ENCODE measurements at regions not wholly inside any gene's neighbourhood (a gene's known extent, or its start where the extent isn't known, plus 50 kb on each side); places are given as distances from the start of the nearest gene placed in this dataset.

- H3K36me3 ChIP-seq (replicated peaks; ENCODE audit: insufficient read depth, low read depth), result no peaks in the 10 kb centered on the region
- peaks cover 30% of the 10 kb centered on the region for H3K4me1 ChIP-seq (ENCODE audit: insufficient read depth)
- H3K27me3 ChIP-seq, result no peaks in the 10 kb centered on the region
Measured at GRCh38 chr2:65658881-65659280, 226.5 kb upstream of the SPRED2 start.

GRCh38 chr2:65658266-65658665 lies 225.9 kb upstream of the SPRED2 start:
- Histone ChIP-seq H4K20me1 (ENCODE audit: insufficient read depth, poor library complexity, severe bottlenecking) (no peaks in the 10 kb centered on the region), H3K4me1 (ENCODE audit: insufficient read depth) (peaks cover 30% of the 10 kb centered on the region), H3K9me2 (replicated peaks; ENCODE audit: insufficient read depth) (no peaks in the 10 kb centered on the region), H3K79me2 (no peaks in the 10 kb centered on the region), H3K4me2 (no peak overlapping the region), H2AFZ (no peak overlapping the region), H3K27ac (no peak overlapping the region), H3K4me3 (no peak overlapping the region), H3K36me3 (replicated peaks; ENCODE audit: insufficient read depth, low read depth) (no peaks in the 10 kb centered on the region), H3K9me3 (ENCODE audit: low read depth) (no peaks in the 10 kb centered on the region), H3K27me3 (no peaks in the 10 kb centered on the region)
- WGBS (ENCODE audit: low lambda C conversion rate, missing lambda C conversion rate), result 62% methylated on average over 3 of the region's 3 CpGs
- DNase-seq (ENCODE audit: low spot score), result no peak
- TF ChIP-seq EZH2 (IDR thresholded peaks at IDR 0.05; ENCODE audit: borderline replicate concordance) (no peak), CTCF (IDR thresholded peaks at IDR 0.05; ENCODE audit: poor library complexity) (no peak), EZH2phosphoT487 (IDR thresholded peaks at IDR 0.05; ENCODE audit: low read depth, severe bottlenecking, unreplicated experiment) (no peak)

More at GRCh38 chr2:65658881-65659280, 226.5 kb upstream of the SPRED2 start:
- H3K9me2 ChIP-seq (replicated peaks; ENCODE audit: insufficient read depth), result no peaks in the 10 kb centered on the region
- no peaks in the 10 kb centered on the region for H3K79me2 ChIP-seq
- no peak overlapping the region for H3K4me3 ChIP-seq
- H3K9me3 ChIP-seq (ENCODE audit: low read depth), result no peaks in the 10 kb centered on the region
- TF ChIP-seq CTCF (IDR thresholded peaks at IDR 0.05; ENCODE audit: poor library complexity) (no peak), EZH2 (IDR thresholded peaks at IDR 0.05; ENCODE audit: borderline replicate concordance) (no peak), EZH2phosphoT487 (IDR thresholded peaks at IDR 0.05; ENCODE audit: low read depth, severe bottlenecking, unreplicated experiment) (no peak)
- 64% methylated on average over 2 of the region's 2 CpGs for WGBS (ENCODE audit: low lambda C conversion rate, missing lambda C conversion rate)
- H3K27ac ChIP-seq, result no peak overlapping the region
- DNase-seq (ENCODE audit: low spot score), result no peak
- H2AFZ ChIP-seq, result no peak overlapping the region
- H3K4me2 ChIP-seq, result no peak overlapping the region
- H4K20me1 ChIP-seq (ENCODE audit: insufficient read depth, poor library complexity, severe bottlenecking), result no peaks in the 10 kb centered on the region

- Histone ChIP-seq H3K79me2 (no peaks in the 10 kb centered on the region), H3K9me2 (replicated peaks; ENCODE audit: insufficient read depth) (no peaks in the 10 kb centered on the region), H3K9me3 (ENCODE audit: low read depth) (no peaks in the 10 kb centered on the region), H3K36me3 (replicated peaks; ENCODE audit: insufficient read depth, low read depth) (no peaks in the 10 kb centered on the region), H3K4me3 (no peak overlapping the region), H3K27me3 (no peaks in the 10 kb centered on the region), H3K4me1 (ENCODE audit: insufficient read depth) (peaks cover 22% of the 10 kb centered on the region), H2AFZ (no peak overlapping the region), H3K27ac (no peak overlapping the region), H3K4me2 (no peak overlapping the region), H4K20me1 (ENCODE audit: insufficient read depth, poor library complexity, severe bottlenecking) (no peaks in the 10 kb centered on the region)
- no peak for TF ChIP-seq CTCF (IDR thresholded peaks at IDR 0.05; ENCODE audit: poor library complexity)
- TF ChIP-seq EZH2 (IDR thresholded peaks at IDR 0.05; ENCODE audit: borderline replicate concordance), result no peak
- no peak for TF ChIP-seq EZH2phosphoT487 (IDR thresholded peaks at IDR 0.05; ENCODE audit: low read depth, severe bottlenecking, unreplicated experiment)
- no peak for DNase-seq (ENCODE audit: low spot score)
- 46% methylated on average over 4 of the region's 4 CpGs for WGBS (ENCODE audit: low lambda C conversion rate, missing lambda C conversion rate)
Measured at GRCh38 chr2:65656160-65656718, 223.8 kb upstream of the SPRED2 start.
